Inflammatory macrophage treated with lipopolysaccharide for 4 hours (primary cell): ENCODE measurements at regions not wholly inside any gene's neighbourhood (a gene's known extent, or its start where the extent isn't known, plus 50 kb on each side); places are given as distances from the start of the nearest gene placed in this dataset.
"Not testable (repeated sequence)": the region's sequence is repeated elsewhere in the genome, so short reads cannot be mapped to it uniquely, and the experiment has no call there.

Source experiments
- DNase-seq: peaks from one replicate; pipeline ENCODE4 v3.0.0-alpha.2; 2020

- not testable (repeated sequence) for DNase-seq
Observed at GRCh38 chr6:3672339-3672738, 79.2 kb downstream of the PXDC1 start.

- DNase-seq = no peak
Observed at GRCh38 chr6:3671382-3671781, 80.1 kb downstream of the PXDC1 start.

- no peak for DNase-seq
Observed at GRCh38 chr6:3670356-3670755, 81.2 kb downstream of the PXDC1 start.

- DNase-seq = no peak
Observed at GRCh38 chr6:3669916-3670315, 81.6 kb downstream of the PXDC1 start.

GRCh38 chr6:3665608-3666007 lies 85.9 kb downstream of the PXDC1 start:
- DNase-seq = no peak

- no peak for DNase-seq
Observed at GRCh38 chr6:3664625-3665041, 86.9 kb downstream of the PXDC1 start.

GRCh38 chr6:3663811-3664210 lies 87.7 kb downstream of the PXDC1 start:
- no peak for DNase-seq

GRCh38 chr6:3663081-3663480 lies 88.4 kb downstream of the PXDC1 start:
- DNase-seq = no peak

- DNase-seq = no peak
Observed at GRCh38 chr6:3661390-3661789, 90.1 kb downstream of the PXDC1 start.

DNA sequence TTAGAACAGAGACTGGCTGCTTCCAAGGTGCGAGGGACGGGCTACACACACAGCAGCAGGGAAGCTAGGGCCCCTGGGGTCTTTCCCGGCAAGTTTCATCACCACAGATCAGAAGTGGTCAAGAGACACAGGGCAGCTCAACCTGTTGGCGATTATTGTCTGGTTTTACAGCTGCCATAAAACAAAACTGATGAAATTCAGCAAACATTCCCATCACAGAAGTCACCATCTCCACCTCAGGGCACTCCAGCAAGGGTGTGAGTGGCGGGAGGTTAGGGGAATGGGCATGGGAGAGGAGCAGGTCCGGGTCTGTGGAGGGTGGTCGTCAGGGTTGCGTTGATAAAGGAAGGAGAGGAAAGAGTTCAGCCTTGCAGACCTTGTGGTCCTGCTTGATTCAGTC lies 91.0 kb downstream of the PXDC1 start:
- no peak for DNase-seq

DNA sequence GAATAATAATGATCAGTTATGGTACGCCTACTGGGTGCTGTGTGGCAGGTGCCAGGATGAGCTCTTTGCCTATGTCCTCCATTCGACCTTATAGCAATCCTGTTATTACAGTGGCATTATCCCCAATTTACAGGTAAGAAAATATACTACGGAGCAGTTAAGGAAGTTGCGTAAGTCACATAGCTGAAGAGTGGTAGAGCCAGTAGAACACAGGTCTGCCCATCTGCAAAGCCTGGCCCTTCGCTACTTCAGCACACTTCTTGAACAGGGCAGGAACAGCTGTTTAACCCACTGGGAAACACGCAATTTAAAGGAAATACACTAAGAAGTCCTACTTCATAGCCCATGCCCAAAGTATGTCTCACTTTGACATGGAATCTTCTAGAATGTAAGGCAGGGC lies 91.8 kb downstream of the PXDC1 start:
- DNase-seq = no peak

DNA sequence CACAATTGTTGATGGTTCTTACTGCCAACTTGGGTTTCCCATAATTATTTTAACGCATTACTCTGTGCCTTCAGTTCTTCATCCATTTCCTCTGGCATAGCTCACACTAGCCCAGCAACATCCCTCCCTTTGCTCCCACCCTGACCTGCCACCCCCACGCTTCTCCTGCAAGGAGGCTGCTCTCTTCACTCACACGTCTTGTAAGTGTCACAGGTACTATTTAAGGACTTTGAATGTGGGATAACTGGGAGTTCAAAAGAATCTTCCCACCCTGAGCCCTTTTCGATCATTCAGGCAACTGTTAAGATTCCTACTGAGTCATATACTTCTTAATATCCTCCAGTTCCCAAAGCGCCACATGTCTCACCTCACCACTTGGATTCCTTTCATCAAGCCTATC lies 95.4 kb downstream of the PXDC1 start:
- DNase-seq = no peak

DNA sequence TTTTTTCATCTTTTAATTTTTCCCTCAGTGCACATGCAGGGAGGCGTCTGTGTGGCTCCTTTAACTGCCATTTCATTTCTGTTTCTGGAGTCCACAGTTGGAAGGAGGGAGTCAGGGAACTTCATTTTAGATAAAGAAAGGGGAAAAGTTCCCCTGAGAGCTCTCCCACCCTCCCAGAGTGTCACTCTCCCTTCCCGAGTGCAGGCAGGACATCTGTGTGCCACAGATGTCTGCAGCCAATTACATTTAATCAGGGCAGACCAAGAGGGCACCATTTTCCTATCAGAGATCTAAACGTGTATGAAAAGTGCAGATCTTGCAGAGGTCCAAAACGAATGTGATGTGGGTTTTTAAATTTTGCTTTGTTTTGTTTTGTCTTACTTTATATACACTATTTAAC lies 96.6 kb downstream of the PXDC1 start:
- no peak for DNase-seq

GRCh38 chr6:3654436-3654835 lies 97.1 kb downstream of the PXDC1 start:
- no peak for DNase-seq

DNA sequence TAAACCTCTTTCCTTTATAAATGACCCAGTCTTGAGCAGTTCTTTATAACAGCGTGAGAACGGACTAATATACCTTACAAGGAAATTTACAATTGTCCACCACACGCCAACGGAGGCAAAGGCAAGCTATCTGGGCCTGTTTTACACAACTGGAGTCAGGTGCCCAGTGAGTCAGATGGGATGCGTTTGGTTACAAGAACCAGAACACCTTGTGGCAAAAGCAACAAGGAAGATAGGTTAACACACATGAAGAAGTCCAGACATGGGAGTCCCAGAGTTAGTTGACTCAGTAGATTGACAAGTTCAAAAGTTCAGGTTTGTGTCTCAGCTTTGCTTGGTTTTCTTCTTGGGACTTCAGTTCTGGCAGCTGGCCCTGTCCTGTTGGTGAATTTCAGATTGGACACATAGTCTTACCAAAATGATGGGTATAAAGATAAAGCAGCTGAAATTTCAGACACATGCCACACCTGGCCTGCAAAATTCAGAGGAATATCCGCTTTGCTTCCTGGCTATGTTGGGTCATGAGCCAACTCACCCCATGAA lies 97.9 kb downstream of the PXDC1 start:
- no peak for DNase-seq

DNA sequence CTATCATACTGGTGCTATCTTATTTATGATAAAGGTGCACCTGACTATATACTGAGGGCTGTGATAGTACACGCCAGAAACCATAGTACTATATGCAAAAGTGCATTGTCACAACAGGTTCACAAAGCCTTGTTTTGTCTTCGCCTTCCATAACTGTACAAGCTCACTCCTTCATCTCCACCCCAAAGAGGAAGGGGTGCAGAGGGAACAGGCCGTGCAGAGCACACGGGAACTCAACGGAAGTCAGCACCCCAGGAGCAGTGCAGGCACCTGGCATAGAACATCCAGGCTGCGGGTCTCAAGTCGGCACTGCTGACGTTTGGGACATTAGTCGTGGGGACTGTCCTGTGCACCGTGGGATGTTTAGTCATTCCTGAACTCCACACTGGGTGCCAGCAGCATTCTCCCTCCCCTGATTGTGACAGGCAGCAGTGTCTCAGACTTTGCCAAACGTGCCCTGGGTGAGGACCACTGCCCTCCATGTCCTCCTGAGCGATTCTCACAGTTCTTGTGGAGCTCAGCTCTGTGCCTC lies 99.7 kb downstream of the PXDC1 start:
- no peak for DNase-seq

GRCh38 chr6:3650959-3651697 lies 100.4 kb downstream of the PXDC1 start:
- DNase-seq = no peak

DNA sequence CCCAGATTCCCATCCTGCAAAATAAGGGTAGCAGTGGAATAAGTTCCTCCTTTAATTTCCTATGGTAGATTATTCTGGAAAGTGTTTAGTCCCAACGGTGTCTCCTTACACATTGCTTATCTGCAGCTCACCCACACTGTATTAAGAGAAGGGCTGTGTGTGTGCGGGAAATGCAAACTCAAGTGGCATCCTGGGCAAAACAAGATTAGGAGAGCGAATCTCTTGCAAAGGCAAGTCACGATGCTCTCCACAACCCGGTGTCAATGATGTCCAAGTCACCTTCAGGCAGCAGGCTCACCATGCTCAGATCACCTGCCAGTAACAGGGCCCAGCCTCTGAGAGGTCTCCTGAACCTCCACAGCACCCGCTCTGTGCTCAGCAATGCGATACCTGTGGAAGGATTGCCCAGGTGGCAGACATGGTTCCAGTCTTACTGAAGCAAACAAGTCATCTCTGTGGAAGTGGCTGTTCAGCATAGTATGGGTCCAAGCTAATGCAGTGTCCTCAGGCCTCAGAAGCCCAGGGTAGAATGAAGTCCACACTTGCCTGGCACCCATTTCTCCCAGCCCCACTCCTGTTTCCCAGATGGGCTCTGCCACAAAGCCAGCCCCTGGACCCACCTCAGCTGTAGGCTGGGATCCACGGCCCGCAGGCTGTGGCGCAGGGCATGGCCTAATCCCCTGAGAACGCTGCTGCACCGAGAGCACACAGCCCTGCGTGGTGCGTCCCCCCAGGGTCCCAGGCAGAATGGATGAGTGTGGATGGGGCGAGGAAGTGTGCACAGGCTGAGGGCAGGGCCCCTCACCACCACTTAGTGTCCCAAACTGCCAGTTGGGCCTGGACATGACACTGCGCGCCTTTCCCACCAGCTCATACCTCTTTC lies 101.2 kb downstream of the PXDC1 start:
- DNase-seq = no peak

DNA sequence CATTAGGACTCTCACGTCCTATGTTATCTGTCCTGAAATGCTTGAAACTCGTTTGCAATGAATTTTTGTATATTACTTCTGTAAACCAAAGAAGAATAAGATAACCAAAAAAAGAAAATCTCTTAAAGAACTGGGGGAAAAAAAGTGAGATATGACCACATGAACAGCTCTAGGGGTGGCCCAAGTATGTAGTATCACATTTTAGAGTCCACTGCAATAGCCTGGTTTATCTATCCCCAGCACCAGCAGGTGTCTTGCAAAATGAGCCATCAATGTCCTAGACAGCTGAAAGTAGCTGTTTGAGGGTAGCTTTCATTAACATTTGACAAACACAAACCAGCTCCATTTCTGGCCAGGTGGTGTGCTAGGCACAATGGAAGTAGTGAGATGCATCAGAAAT lies 102.8 kb downstream of the PXDC1 start:
- no peak for DNase-seq

- DNase-seq = no peak
Observed at GRCh38 chr6:3646616-3647362, 104.7 kb downstream of the PXDC1 start.

DNA sequence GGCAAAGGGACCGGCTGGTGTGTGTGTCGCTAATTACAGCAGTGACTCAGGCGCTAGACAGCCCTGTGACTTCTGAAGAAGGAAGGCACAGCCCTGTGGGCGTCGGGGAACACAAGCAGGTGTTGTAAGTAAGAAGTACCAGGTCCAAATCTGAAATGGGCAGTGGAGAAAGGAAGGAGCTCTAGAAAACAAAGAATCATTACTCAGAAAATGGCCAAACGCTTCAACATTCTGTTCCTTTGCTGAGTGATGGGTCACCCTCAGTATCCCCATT lies 106.8 kb downstream of the PXDC1 start:
- DNase-seq = no peak

- no peak for DNase-seq
Observed at GRCh38 chr6:3643921-3644738, 107.4 kb downstream of the PXDC1 start.
